Naive thymus-derived CD8-positive, alpha-beta T cell (primary cell): ENCODE measurements at regions not wholly inside any gene's neighbourhood (a gene's known extent, or its start where the extent isn't known, plus 50 kb on each side); places are given as distances from the start of the nearest gene placed in this dataset.

Experiments
- ATAC-seq, 2 donors: fragments of 150-1000 bp; cut with Tn5 transposase in 1 of 2; sonication (Bioruptor Pico), chemical (Tn5 transposase) in 1 of 2; 1 replicate in 1 of 2; 2 replicates in 1 of 2; pipeline ENCODE4 v1.10.0; 2021; ENCODE audit warnings: mild to moderate bottlenecking in 2 of 2, moderate library complexity in 2 of 2
- POLR2A ChIA-PET: fragments of 350-600 bp; sonication (Branson Sonifier 250); formaldehyde crosslinking; loops from one replicate; lab custom pipeline; 2021; ENCODE audit warnings: antibody characterized with exemption; lab: Charles Lee
- DNase-seq, 10 donors: peaks; one replicate each; pipeline versions ENCODE4 v3.0.0 to v3.0.0-alpha.2; 2020 to 2022
- H3K27ac Mint-ChIP-seq, 10 donors: one replicate each; pipeline ENCODE4 v1.8.0; 2020 to 2022; ENCODE audit warnings: mild to moderate bottlenecking in 10 of 10, mixed read lengths in 10 of 10, moderate library complexity in 4 of 10, inconsistent platforms in 1 of 10
- H3K27me3 Mint-ChIP-seq, 5 donors: one replicate each; pipeline ENCODE4 v1.8.0; 2021 to 2022; ENCODE audit warnings: mixed read lengths in 5 of 5
- H3K36me3 Mint-ChIP-seq, 3 donors: one replicate each; pipeline ENCODE4 v1.8.0; 2020 to 2022; ENCODE audit warnings: mixed read lengths in 3 of 3, mild to moderate bottlenecking in 2 of 3, inconsistent platforms in 1 of 3
- H3K4me1 Mint-ChIP-seq, 4 donors: one replicate each; pipeline ENCODE4 v1.8.0; 2021 to 2022; ENCODE audit warnings: mixed read lengths in 4 of 4
- H3K4me3 Mint-ChIP-seq, 10 donors: one replicate each; pipeline ENCODE4 v1.8.0; 2020 to 2022; ENCODE audit warnings: mild to moderate bottlenecking in 10 of 10, mixed read lengths in 10 of 10, moderate library complexity in 6 of 10, inconsistent platforms in 1 of 10
- H3K9me3 Mint-ChIP-seq, 9 donors: one replicate each; pipeline ENCODE4 v1.8.0; 2020 to 2022; ENCODE audit warnings: mixed read lengths in 9 of 9, mild to moderate bottlenecking in 3 of 9, inconsistent platforms in 1 of 9, moderate library complexity in 1 of 9

DNA sequence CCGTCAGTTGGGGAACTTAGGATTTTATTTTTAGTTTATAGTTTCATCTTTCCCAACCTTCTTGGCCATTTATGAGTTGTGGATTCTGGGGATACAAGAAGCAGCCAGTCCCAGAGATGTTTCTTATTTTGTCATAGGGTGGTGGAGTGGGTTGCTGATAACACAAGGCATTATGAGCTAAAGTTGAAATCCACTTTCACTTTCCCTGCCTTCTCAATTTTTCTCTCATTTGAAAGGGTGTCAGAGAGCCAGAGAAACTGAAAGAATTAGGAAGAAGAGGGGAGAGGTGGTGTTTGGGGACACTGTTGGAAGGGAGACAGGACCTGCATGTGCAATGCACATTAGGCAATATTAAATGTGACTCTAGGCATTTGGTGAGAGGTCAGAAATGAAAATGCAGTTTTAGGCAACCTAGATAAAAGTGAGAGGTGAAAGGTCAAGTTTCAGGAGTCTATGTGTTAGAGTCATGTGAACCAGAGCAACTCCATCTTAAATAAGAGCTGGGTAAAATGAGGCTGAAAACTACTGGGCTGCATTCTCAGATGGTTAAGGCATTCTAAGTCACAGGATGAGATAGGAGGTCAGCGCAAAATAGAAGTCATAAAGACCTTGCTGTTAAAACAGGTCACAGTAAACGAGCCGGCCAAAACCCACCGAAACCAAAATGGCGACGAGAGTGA lies 71.1 kb upstream of the F3 start:
- ATAC-seq (no peak), DNase-seq (no peak)
- H3K4me3 Mint-ChIP-seq = no peak overlapping the region
- H3K27me3 Mint-ChIP-seq = peaks cover 0 to 9% (median 2%) of the 10 kb centered on the region in 5 donors
- H3K27ac Mint-ChIP-seq = no peak overlapping the region
- peaks cover 0 to 2% (median 0%) of the 10 kb centered on the region in 4 donors for H3K4me1 Mint-ChIP-seq
- peaks cover 0 to 2% (median 0%) of the 10 kb centered on the region in 9 donors for H3K9me3 Mint-ChIP-seq
- H3K36me3 Mint-ChIP-seq = no peaks in the 10 kb centered on the region
- POLR2A ChIA-PET = no interaction called here

- Mint-ChIP-seq H3K27ac (no peak overlapping the region), H3K9me3 (no peaks in the 10 kb centered on the region), H3K4me3 (no peak overlapping the region), H3K27me3 (peaks cover 0 to 9% (median 2%) of the 10 kb centered on the region in 5 donors), H3K36me3 (no peaks in the 10 kb centered on the region), H3K4me1 (peaks cover 0 to 2% (median 0%) of the 10 kb centered on the region in 4 donors)
- DNase-seq (no peak), ATAC-seq (no peak)
- POLR2A ChIA-PET = no interaction called here
Observed at GRCh38 chr1:94611681-94612475, 70.3 kb upstream of the F3 start.

DNA sequence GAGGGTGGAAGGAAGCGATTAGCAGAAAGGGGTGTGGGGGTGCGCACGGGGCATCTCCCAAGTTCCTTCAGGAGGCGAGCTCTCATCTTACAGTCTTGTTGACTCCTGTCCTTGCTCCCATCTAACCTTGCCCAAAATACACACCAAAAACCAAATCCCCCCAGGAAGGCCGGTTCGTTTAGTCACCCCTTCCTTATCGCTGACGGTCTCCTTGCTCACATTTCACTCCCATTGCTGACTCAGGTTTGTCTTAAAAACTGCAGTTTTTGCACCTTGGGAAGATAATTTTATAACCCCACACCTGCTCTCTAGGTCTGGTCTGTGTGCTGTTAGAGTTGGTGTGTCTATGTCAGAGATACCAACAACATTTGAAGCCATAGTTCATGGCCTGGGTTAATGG lies 68.1 kb upstream of the F3 start:
- Mint-ChIP-seq H3K4me1 (peaks cover 0 to 2% (median 0%) of the 10 kb centered on the region in 4 donors), H3K4me3 (no peak overlapping the region), H3K27ac (no peak overlapping the region), H3K27me3 (peaks cover 0 to 5% (median 2%) of the 10 kb centered on the region in 5 donors), H3K9me3 (no peaks in the 10 kb centered on the region), H3K36me3 (no peaks in the 10 kb centered on the region)
- ATAC-seq (no peak), DNase-seq (no peak)
- POLR2A ChIA-PET = no interaction called here

- POLR2A ChIA-PET = no interaction called here
- peaks cover 0 to under 1% (median 0%) of the 10 kb centered on the region in 9 donors for H3K9me3 Mint-ChIP-seq
- no peak overlapping the region for H3K4me3 Mint-ChIP-seq
Observed at GRCh38 chr1:94608852-94609530, 67.4 kb upstream of the F3 start.

GRCh38 chr1:94608142-94608851 lies 66.7 kb upstream of the F3 start:
- POLR2A ChIA-PET = no interaction called here
- peaks cover 7 to 11% (median 8%) of the 10 kb centered on the region in 5 donors for H3K27me3 Mint-ChIP-seq
- H3K36me3 Mint-ChIP-seq = no peaks in the 10 kb centered on the region
- H3K4me3 Mint-ChIP-seq = no peak overlapping the region
- no peak overlapping the region for H3K27ac Mint-ChIP-seq
- H3K9me3 Mint-ChIP-seq = peaks cover 0 to 8% (median 0%) of the 10 kb centered on the region in 9 donors
- ATAC-seq = no peak
- peaks cover 0 to 2% (median 0%) of the 10 kb centered on the region in 4 donors for H3K4me1 Mint-ChIP-seq
- DNase-seq = no peak

More at GRCh38 chr1:94608852-94609530, 67.4 kb upstream of the F3 start:
- DNase-seq (no peak), ATAC-seq (no peak)
- peaks cover 0 to 5% (median 2%) of the 10 kb centered on the region in 5 donors for H3K27me3 Mint-ChIP-seq
- H3K4me1 Mint-ChIP-seq = peaks cover 0 to 2% (median 0%) of the 10 kb centered on the region in 4 donors
- no peaks in the 10 kb centered on the region for H3K36me3 Mint-ChIP-seq
- H3K27ac Mint-ChIP-seq = no peak overlapping the region

DNA sequence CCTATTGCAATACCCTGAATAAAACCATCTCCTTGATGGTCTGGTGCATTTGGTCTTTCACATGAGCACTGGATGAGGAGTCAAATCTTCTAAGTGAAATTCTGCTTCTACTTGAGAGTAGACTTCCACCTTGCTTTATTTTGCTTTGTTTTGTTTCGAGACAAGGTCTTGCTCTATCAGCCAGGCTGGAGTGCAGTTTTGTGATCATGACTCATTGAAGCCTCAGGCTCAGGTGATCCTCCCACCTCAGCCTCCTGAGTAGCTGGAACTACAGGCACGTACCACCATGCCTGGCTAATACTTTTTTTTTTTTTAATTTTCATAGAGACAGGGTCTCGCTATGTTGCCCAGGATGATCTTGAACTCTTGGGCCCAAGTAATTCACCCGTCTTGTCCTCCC lies 65.8 kb upstream of the F3 start:
- Mint-ChIP-seq H3K36me3 (no peaks in the 10 kb centered on the region), H3K4me1 (peaks cover under 1 to 6% (median 4%) of the 10 kb centered on the region in 4 donors), H3K27me3 (peaks cover 8 to 14% (median 11%) of the 10 kb centered on the region in 5 donors), H3K4me3 (no peak overlapping the region), H3K27ac (no peak overlapping the region), H3K9me3 (peaks cover 0 to 9% (median 0%) of the 10 kb centered on the region in 9 donors)
- DNase-seq = no peak
- POLR2A ChIA-PET = no interaction called here
- no peak for ATAC-seq

- H3K9me3 Mint-ChIP-seq = peaks cover 0 to 9% (median 0%) of the 10 kb centered on the region in 9 donors
- peaks cover 4 to 14% (median 9%) of the 10 kb centered on the region in 4 donors for H3K4me1 Mint-ChIP-seq
- ATAC-seq (no peak), DNase-seq (no peak)
- no peaks in the 10 kb centered on the region for H3K36me3 Mint-ChIP-seq
- no peak overlapping the region for H3K4me3 Mint-ChIP-seq
- H3K27me3 Mint-ChIP-seq = peaks cover 8 to 15% (median 11%) of the 10 kb centered on the region in 5 donors
- POLR2A ChIA-PET = interaction anchor here (0.6 kb wide), 1 partner anchor 12 kb away, joined by 3 read pairs; no protein-coding TSS in a partner anchor
- H3K27ac Mint-ChIP-seq = no peak overlapping the region
Observed at GRCh38 chr1:94606471-94606870, 64.9 kb upstream of the F3 start.

- H3K27ac Mint-ChIP-seq = peak overlapping the region in 1 of 10 donors; percentile 46
- H3K36me3 Mint-ChIP-seq = no peaks in the 10 kb centered on the region
- H3K9me3 Mint-ChIP-seq = peaks cover 0 to 9% (median 0%) of the 10 kb centered on the region in 9 donors
- peaks cover 8 to 26% (median 16%) of the 10 kb centered on the region in 5 donors for H3K27me3 Mint-ChIP-seq
- POLR2A ChIA-PET = no interaction called here
- ATAC-seq (no peak), DNase-seq (no peak)
- H3K4me1 Mint-ChIP-seq = peaks cover 4 to 14% (median 9%) of the 10 kb centered on the region in 4 donors
- no peak overlapping the region for H3K4me3 Mint-ChIP-seq
Observed at GRCh38 chr1:94603663-94604062, 62.1 kb upstream of the F3 start.

- DNase-seq (no peak), ATAC-seq (no peak)
- Mint-ChIP-seq H3K36me3 (no peaks in the 10 kb centered on the region), H3K27ac (no peak overlapping the region), H3K9me3 (peaks cover 0 to 9% (median 0%) of the 10 kb centered on the region in 9 donors), H3K4me1 (peaks cover 4 to 14% (median 9%) of the 10 kb centered on the region in 4 donors), H3K4me3 (no peak overlapping the region), H3K27me3 (peaks cover 8 to 26% (median 15%) of the 10 kb centered on the region in 5 donors)
- POLR2A ChIA-PET = no interaction called here
Observed at GRCh38 chr1:94602802-94603625, 61.5 kb upstream of the F3 start.

DNA sequence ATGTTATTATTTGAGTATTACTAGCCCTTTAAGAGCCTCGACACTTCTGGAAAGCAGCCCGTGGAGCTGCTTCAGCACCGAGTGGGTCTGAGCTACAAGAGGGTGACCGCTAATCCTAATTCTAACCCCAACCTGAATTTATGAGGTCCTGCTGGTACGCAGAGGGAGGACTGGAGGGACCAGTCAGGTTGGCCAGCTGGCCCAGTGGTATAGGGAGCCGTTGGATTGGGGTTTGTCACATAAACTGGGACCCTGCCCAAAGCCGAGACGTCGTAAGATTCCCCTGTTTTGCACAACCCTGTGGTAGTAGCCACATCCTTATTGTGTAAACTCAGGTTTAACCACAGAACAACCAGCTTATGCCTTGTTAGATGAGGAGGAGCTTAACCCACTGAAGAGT lies 60.8 kb upstream of the F3 start:
- Mint-ChIP-seq H3K27me3 (peaks cover 8 to 31% (median 15%) of the 10 kb centered on the region in 5 donors), H3K27ac (no peak overlapping the region), H3K36me3 (no peaks in the 10 kb centered on the region), H3K4me3 (peak overlapping the region in 3 of 10 donors; percentile 23 to 26 (median 26)), H3K4me1 (peaks cover 4 to 14% (median 9%) of the 10 kb centered on the region in 4 donors), H3K9me3 (peaks cover 0 to 9% (median 0%) of the 10 kb centered on the region in 9 donors)
- ATAC-seq (peak in 1 of 2 donors; percentile 57), DNase-seq (peak in 3 of 10 donors; percentile 1 to 13 (median 6))
- POLR2A ChIA-PET = no interaction called here

GRCh38 chr1:94600556-94600955 lies 59.0 kb upstream of the F3 start:
- Mint-ChIP-seq H3K36me3 (no peaks in the 10 kb centered on the region), H3K27ac (no peak overlapping the region), H3K4me1 (peaks cover 4 to 14% (median 9%) of the 10 kb centered on the region in 4 donors), H3K27me3 (peaks cover 8 to 34% (median 15%) of the 10 kb centered on the region in 5 donors), H3K9me3 (peaks cover 0 to 9% (median 0%) of the 10 kb centered on the region in 9 donors), H3K4me3 (no peak overlapping the region)
- POLR2A ChIA-PET = no interaction called here
- ATAC-seq = no peak
- DNase-seq = no peak
